NCI-H748 treated with DMSO at 0.1 percent for 48 hours (cell line): ENCODE measurements at regions not wholly inside any gene's neighbourhood (a gene's known extent, or its start where the extent isn't known, plus 50 kb on each side); places are given as distances from the start of the nearest gene placed in this dataset.
A peak's percentile ranks its signal among the peaks of the same experiment; 100 is the strongest.
"Not testable (repeated sequence)": the region's sequence is repeated elsewhere in the genome, so short reads cannot be mapped to it uniquely, and the experiment has no call there.

Source experiments
- DNase-seq: peaks from one replicate; lab custom pipeline; 2025; lab: John Stamatoyannopoulos, UW

GRCh38 chr17:70736375-70736957 lies 567.1 kb downstream of the KCNJ2 start:
- no peak for DNase-seq

GRCh38 chr17:70739065-70739464 lies 569.7 kb downstream of the KCNJ2 start:
- DNase-seq = no peak

- not testable (repeated sequence) for DNase-seq
These were observed 577.2 kb downstream of the KCNJ2 start for GRCh38 chr17:70746574-70746973.

- peak; percentile 75 for DNase-seq
These were observed 581.7 kb downstream of the KCNJ2 start for GRCh38 chr17:70750983-70751382.

GRCh38 chr17:70752461-70752860 lies 583.1 kb downstream of the KCNJ2 start:
- not testable (repeated sequence) for DNase-seq

GRCh38 chr17:70752966-70753467 lies 583.7 kb downstream of the KCNJ2 start:
- DNase-seq = no peak

GRCh38 chr17:70763018-70763417 lies 593.7 kb downstream of the KCNJ2 start:
- DNase-seq = no peak

GRCh38 chr17:70767102-70767701 lies 597.9 kb downstream of the KCNJ2 start:
- DNase-seq = peak; percentile 73

GRCh38 chr17:70769956-70770355 lies 600.6 kb downstream of the KCNJ2 start:
- DNase-seq = no peak

- no peak for DNase-seq
These were observed 602.6 kb downstream of the KCNJ2 start for GRCh38 chr17:70771804-70772386.

- no peak for DNase-seq
These were observed 603.4 kb downstream of the KCNJ2 start for GRCh38 chr17:70772761-70773160.

- no peak for DNase-seq
These were observed 603.9 kb downstream of the KCNJ2 start for GRCh38 chr17:70773258-70773657.

GRCh38 chr17:70774339-70775117 lies 605.2 kb downstream of the KCNJ2 start:
- DNase-seq = no peak

- no peak for DNase-seq
These were observed 606.3 kb downstream of the KCNJ2 start for GRCh38 chr17:70775679-70776078.

- DNase-seq = no peak
These were observed 607.1 kb downstream of the KCNJ2 start for GRCh38 chr17:70776441-70776840.

GRCh38 chr17:70780031-70780430 lies 610.7 kb downstream of the KCNJ2 start:
- no peak for DNase-seq

- no peak for DNase-seq
These were observed 616.7 kb downstream of the KCNJ2 start for GRCh38 chr17:70786081-70786480.

- no peak for DNase-seq
These were observed 618.5 kb downstream of the KCNJ2 start for GRCh38 chr17:70787721-70788300.

- no peak for DNase-seq
These were observed 622.6 kb downstream of the KCNJ2 start for GRCh38 chr17:70791748-70792443.

GRCh38 chr17:70794738-70795137 lies 625.4 kb downstream of the KCNJ2 start:
- DNase-seq = no peak

GRCh38 chr17:70795620-70796019 lies 626.3 kb downstream of the KCNJ2 start:
- no peak for DNase-seq

GRCh38 chr17:70796757-70797156 lies 627.4 kb downstream of the KCNJ2 start:
- no peak for DNase-seq
